ENCODE measurements at regions not wholly inside any gene's neighbourhood (a gene's known extent, or its start where the extent isn't known, plus 50 kb on each side); places are given as distances from the start of the nearest gene placed in this dataset.

- in situ Hi-C loops (cut with HindIII; ENCODE audit: low sequenced_read_pairs) = no loop called here
- no peak for TF ChIP-seq CTCF (IDR thresholded peaks at IDR 0.05; ENCODE audit: low read depth, low read length, missing control alignments)
- no peak for DNase-seq (ENCODE audit: low read depth)
- H3K4me3 ChIP-seq (ENCODE audit: low read depth, low read length) = no peak overlapping the region
Measured at GRCh38 chr14:54314365-54315104, 82.3 kb upstream of the CDKN3 start.

- in situ Hi-C loops (cut with HindIII; ENCODE audit: low sequenced_read_pairs) = no loop called here
- no peak for DNase-seq (ENCODE audit: low read depth)
- no peak for TF ChIP-seq CTCF (IDR thresholded peaks at IDR 0.05; ENCODE audit: low read depth, low read length, missing control alignments)
- H3K4me3 ChIP-seq (ENCODE audit: low read depth, low read length) = no peak overlapping the region
Measured at GRCh38 chr14:54316652-54317051, 80.2 kb upstream of the CDKN3 start.

- no peak for TF ChIP-seq CTCF (IDR thresholded peaks at IDR 0.05; ENCODE audit: low read depth, low read length, missing control alignments)
- in situ Hi-C loops (cut with HindIII; ENCODE audit: low sequenced_read_pairs) = no loop called here
- H3K4me3 ChIP-seq (ENCODE audit: low read depth, low read length) = no peak overlapping the region
- DNase-seq (ENCODE audit: low read depth) = no peak
Measured at GRCh38 chr14:54317391-54317790, 79.4 kb upstream of the CDKN3 start.

- in situ Hi-C loops (cut with HindIII; ENCODE audit: low sequenced_read_pairs) = no loop called here
- TF ChIP-seq CTCF (IDR thresholded peaks at IDR 0.05; ENCODE audit: low read depth, low read length, missing control alignments) = no peak
- H3K4me3 ChIP-seq (ENCODE audit: low read depth, low read length) = no peak overlapping the region
- no peak for DNase-seq (ENCODE audit: low read depth)
Measured at GRCh38 chr14:54322246-54322645, 74.6 kb upstream of the CDKN3 start.

- no peak overlapping the region for H3K4me3 ChIP-seq (ENCODE audit: low read depth, low read length)
- in situ Hi-C loops (cut with HindIII; ENCODE audit: low sequenced_read_pairs) = no loop called here
- TF ChIP-seq CTCF (IDR thresholded peaks at IDR 0.05; ENCODE audit: low read depth, low read length, missing control alignments) = no peak
- no peak for DNase-seq (ENCODE audit: low read depth)
Measured at GRCh38 chr14:54322701-54323337, 74.0 kb upstream of the CDKN3 start.

GRCh38 chr14:54325766-54326165, 71.0 kb upstream of the CDKN3 start:
- no peak for DNase-seq (ENCODE audit: low read depth)
- no peak for TF ChIP-seq CTCF (IDR thresholded peaks at IDR 0.05; ENCODE audit: low read depth, low read length, missing control alignments)
- no peak overlapping the region for H3K4me3 ChIP-seq (ENCODE audit: low read depth, low read length)
- in situ Hi-C loops (cut with HindIII; ENCODE audit: low sequenced_read_pairs) = loop anchor here (25.0 kb wide), 2 partner anchors 513 to 788 kb away; no protein-coding TSS in a partner anchor

All from astrocyte of the cerebellum (primary cell).